Activated CD4-positive, alpha-beta T cell treated with anti-CD3 and anti-CD28 coated beads for 24 hours (primary cell): ENCODE measurements at regions not wholly inside any gene's neighbourhood (a gene's known extent, or its start where the extent isn't known, plus 50 kb on each side); places are given as distances from the start of the nearest gene placed in this dataset.

Experiments used
- DNase-seq, 2 donors: peaks; one replicate each; pipeline ENCODE4 v3.0.0-alpha.2; 2020; ENCODE audit warnings: low read depth in 2 of 2

DNA sequence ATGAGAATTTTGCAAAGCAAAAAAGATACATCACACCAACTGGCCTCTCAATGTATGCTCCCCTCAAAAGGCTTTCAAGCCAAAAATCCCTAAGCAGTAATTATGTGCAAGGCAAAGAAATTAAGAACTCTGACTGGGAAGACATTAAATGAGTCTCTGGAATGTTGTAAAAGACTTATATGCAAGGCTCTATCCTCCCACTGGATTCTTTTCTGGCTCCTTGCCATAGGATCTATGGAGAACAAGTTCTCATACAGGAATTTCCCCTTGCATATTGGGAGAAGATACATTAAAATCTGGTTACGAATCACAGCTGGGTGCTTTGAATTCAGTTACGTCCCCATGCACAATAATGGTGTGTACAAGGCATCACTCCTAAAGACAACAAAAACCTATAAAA, 73.4 kb upstream of the ATL2 start:
- no peak for DNase-seq

DNA sequence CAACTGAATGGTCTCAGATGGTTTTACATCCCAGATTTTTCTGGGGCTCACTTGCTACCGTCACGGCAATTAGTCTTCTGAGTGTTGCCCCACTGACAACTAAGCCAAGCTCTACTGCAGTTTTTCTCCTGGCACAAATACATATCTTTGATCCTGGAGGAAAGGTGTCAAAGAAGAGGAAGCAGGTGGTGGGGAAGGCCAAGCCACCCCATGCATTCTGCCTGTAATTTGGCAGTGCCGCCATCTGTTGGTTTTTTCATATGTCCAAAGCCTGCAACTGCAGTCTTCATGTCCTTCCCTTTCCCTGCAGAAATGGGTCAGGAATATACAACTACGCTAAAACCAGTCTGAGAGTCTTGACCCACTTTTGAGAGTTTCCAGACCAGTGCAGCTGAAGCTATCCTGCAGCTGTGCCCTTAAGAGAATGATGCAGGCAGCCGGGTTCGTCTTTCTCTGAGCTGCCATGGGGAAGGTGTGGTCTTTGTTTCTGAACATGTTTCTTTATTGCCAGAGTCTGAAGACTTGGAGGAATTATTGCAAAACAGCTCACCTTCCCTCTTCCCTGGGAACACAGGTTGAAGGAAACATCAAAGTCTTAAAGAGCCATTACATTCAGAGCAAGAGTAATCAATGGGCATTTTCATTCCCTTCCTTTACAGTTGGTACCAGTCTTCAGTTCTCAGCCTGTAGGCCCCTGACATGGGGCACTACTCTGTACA, 71.8 kb upstream of the ATL2 start:
- DNase-seq = no peak

GRCh38 chr2:38446906-38447561, 70.0 kb upstream of the ATL2 start:
- no peak for DNase-seq

- DNase-seq = no peak
These were observed 69.3 kb upstream of the ATL2 start for GRCh38 chr2:38446418-38446817.

- DNase-seq = no peak
These were observed 67.2 kb upstream of the ATL2 start for GRCh38 chr2:38444247-38444646.

DNA sequence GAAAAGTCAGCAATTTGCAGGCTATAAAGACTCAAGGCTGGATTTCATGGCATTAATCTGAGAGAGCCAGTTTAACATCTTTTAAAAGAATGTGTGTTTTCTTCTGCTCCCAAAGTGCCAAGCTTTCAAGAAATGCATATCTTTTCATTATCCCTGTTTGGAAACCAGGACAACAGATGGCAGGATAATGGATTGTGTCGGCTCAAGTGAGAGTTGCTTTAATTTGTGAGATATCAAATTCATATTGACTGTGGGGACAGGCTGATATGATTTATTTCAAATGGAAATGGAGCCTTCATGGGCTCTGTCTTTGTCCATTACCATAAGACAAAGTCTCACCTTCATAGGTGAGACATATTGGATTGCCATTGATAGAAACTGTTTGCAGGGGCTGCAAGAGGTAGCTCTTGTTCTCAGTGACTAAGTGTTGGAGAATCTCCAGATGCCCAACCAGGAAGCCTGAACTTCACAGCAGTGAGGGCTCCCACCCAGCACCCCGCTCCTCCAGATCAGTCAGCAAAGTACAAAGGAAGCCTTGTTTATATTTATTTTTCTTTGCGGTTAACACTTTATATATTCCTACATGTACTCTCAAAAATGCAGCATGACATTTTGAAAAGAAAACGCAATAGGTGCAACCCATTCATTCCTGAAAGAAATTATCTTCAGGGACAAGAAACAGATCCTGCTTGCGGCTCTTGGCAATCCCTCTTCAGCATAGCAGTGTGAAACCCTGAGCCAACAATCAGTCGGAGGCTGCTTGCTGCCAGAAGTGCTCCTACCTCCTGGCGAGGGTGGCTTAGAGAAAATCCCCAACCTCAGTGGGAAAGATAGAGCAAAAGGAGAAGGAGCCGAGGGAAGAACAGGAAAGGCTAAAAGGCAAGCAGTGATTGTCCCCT, 65.8 kb upstream of the ATL2 start:
- no peak for DNase-seq

GRCh38 chr2:38441346-38441745, 64.3 kb upstream of the ATL2 start:
- DNase-seq = no peak

- DNase-seq = no peak
These were observed 63.6 kb upstream of the ATL2 start for GRCh38 chr2:38440655-38441054.

- no peak for DNase-seq
These were observed 62.8 kb upstream of the ATL2 start for GRCh38 chr2:38439863-38440262.

- no peak for DNase-seq
These were observed 62.0 kb upstream of the ATL2 start for GRCh38 chr2:38438883-38439612.

DNA sequence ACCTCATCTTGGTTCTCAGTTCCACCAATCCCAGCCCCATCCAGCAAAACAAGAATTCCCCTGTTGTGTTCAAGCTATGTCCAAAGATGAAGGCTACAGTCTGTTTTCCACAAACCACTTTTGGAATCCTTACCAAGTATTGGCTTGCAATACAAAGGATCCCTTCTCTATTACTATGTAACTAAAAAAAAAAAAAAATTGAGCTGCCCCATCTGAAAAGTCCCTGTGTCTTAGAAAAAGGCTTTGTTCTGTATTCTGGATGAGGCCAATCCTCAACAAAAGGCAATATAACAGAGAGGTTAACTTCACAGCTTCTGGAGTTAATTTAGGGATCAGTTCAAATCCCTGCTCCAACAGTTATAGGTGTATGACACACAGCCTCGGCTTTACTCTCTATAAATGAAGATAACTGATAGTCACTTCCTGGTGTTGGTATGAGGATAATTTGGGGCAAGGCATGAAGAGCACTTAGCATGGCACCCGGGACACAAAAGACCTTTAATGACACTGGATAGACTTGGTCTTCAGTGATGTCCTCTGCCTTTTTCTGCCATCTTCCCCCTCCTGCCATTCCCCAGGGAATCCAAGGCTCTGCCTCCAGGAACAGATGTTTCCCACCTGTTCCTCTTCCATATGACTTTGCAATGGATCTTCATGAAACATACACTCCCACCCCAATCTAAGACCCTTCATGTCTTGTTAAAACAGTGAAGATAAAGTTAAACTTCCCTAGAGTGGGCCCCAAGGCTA, 61.2 kb upstream of the ATL2 start:
- DNase-seq = no peak

- no peak for DNase-seq
These were observed 59.2 kb upstream of the ATL2 start for GRCh38 chr2:38436227-38436664.

DNA sequence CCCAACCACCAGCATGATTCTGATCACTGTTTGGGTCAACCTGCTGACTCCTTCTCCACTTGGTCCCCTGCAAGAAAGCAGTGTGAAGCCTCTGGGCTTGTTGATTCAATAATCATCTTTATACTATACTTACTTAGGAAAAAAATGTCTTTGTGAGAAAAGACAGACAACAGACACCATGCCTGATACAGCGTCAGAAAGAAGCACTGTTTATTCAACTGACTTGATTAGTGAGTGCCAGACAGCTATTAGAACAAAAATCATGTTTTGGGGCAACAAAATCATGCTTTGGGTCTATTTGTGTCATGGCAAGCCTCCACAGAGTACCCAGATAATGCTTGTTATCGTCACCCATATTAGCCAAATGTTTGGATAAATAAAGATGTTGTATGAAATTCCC, 58.7 kb upstream of the ATL2 start:
- DNase-seq = no peak

DNA sequence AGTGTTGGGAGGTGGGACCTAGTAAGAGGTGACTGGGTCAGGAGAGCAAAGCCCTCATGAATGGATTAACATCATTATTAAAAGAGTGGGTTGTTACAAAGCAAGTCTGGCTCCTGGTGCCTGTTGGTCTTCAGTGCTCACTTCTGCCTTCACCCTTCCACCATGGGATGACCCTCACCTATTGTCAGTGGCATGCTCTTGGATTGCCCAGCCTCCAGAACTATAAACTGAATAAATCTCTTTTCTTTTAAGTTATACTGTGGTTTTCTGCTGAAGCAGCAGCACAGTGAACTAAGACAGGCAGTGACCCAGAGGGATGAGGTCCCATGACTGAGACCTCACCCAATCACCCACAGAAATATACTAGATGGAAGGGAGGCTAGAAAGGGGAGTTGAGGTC, 57.5 kb upstream of the ATL2 start:
- DNase-seq = no peak

GRCh38 chr2:38433607-38433975, 56.5 kb upstream of the ATL2 start:
- no peak for DNase-seq

DNA sequence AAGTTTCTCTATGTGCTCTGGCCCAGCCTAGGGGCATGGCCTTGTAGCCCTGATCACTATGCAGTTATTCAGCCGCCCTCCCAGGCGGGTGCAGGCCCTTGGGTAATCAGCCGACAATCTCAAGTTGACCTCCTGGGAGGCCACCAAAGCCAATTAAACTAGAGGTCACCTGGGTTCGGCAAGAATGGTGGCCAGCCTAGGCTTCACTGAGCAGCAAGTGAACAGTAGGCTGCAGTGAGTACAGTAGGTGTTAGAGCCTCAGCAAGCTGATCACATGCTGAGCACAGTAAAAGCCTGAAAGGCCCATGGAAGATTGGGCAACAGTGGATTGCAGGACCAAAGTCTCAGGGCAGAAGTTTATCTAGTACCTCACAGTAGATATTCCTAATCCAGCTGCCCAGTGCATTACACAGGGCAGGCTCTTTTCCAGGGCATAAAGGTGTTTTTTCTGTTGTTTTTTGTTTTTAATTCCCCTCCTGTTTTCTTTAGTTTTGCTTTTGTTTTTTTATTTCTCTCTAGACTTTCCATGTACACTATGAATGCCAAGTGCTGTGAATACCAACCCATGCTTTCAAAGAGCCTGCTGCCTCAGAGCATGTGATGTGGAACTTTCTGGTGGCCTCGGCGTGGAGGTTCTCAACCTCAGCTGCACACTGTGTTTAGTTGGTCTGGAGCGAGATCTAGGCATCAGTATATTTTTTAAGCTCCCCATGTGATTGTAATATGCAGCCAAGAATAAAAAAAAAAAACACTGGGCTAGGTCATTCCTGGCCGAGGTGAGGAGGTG, 55.9 kb upstream of the ATL2 start:
- DNase-seq = no peak

GRCh38 chr2:38430597-38431207, 53.6 kb upstream of the ATL2 start:
- no peak for DNase-seq

DNA sequence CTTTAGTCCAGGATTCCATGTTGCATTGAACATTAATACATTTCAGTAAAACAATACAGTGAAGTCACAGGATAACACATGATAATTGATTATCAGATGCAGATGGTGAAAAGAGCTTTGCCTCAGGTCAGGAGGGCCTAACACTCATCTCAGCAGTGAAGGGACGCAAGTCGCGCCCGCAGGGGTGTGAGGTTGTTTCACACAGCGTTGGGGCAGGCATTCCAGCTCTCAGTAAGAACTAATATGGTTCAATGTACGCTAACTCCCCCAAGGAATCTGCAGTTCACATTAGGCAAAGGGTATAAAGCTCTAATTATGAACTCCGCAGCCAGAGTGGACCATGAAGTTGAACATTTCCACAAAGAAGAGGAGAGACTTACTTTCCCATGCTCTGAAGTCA, 53.1 kb upstream of the ATL2 start:
- DNase-seq = no peak

DNA sequence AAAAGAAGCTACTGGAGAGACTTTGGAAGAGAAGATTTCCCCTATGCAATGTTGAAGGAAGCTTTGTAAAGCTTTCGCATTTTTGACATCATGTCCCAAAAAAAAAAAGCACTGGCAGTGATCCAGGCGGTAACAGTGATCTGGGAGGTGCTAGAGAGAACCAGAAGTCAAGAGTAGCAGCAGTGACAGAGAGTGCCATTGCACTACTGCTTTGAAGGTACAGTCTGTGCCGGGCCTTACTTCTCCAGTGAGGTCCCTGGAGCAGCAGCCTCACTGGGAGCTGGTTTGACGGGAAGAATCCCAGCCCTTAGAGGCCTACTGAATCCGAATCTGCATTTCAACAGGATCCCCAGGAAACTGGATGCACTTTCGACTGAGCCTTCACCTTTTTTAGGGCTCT, 50.9 kb upstream of the ATL2 start:
- no peak for DNase-seq

DNA sequence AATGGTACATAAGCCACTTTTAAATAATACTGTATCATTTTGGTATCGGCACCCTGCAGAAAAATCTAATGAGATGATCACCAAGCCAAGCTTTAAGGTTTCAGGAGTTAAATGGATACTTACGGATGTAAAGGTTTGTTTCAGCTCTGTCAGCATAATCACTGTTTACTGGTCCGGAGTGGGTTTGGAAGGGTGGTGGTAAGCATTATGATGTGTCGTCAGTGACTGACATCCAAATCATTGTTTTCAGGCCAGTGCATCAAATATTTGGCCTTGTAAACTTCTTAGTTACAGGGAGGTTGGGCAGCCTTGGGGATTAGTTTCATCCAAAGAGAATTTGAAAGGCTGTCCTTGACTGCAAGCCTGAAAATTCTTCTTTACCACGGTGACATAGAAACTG, 50.0 kb upstream of the ATL2 start:
- DNase-seq = no peak
